ENCODE measurements at regions not wholly inside any gene's neighbourhood (a gene's known extent, or its start where the extent isn't known, plus 50 kb on each side); places are given as distances from the start of the nearest gene placed in this dataset.

DNA sequence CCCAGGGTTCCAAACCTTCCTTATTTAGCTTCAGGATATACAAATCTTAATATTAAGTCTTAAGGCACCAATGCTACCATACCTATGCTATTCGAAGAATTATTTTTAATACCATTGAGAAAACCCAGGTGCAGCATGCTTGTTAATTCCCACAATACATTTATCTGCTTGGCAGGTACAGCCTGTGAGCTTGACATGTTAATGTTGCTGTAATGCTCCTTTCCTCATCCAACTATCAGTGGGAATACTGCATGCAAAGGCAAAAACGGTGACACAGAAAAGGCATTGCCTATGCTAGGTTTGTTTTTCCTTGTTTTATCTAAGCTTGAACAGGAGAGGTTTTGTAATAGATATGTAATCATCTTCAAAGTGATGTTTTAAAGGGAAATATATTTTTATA, 135.7 kb upstream of the COX7C start:
- no peak overlapping the region for H2BK120ac ChIP-seq (ENCODE audit: low read depth, low read length)
- WGBS, 2 donors (ENCODE audit: extremely low coverage in 2 of 2, insufficient read length in 2 of 2, insufficient replicate concordance in 1 of 2), result no CpG with 5 or more reads among the region's 2 CpGs

DNA sequence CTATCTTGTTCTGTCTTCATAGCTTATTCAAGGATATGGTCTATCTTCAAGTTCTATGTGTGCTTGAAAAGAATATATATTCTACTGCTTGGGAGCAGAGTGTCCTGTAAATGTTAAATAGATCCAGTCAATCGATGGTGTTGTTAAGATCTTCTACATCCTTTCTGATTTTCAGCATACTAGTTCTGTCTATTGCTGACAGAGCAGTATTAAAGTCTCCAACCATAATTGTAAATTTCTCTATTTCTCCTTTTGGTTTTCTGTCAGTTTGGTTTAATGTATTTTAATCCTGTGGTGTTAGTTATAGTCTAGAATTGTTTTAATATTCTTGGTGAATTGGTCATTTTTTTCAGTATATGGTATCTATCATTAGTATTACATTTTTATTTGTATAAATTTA, 124.0 kb upstream of the COX7C start:
- Histone ChIP-seq H4K8ac (ENCODE audit: low read depth, low read length) (no peak overlapping the region), H3K27ac (replicated peaks; ENCODE audit: low read length) (no peak overlapping the region), H3K4ac (ENCODE audit: low read length) (no peak overlapping the region), H2AK5ac (ENCODE audit: low read depth, low read length) (no peak overlapping the region), H3K27me3 (ENCODE audit: control insufficient read depth in 3 of 3, insufficient read depth in 3 of 3, low read depth in 1 of 3, low read length in 3 of 3) (no peaks in the 10 kb centered on the region), H4K91ac (ENCODE audit: low read depth, low read length, poor library complexity) (no peak overlapping the region), H2BK5ac (ENCODE audit: low read length) (no peak overlapping the region), H2BK12ac (ENCODE audit: low read length) (no peak overlapping the region), H3K4me2 (ENCODE audit: insufficient read depth, low read length, poor library complexity, severe bottlenecking) (no peak overlapping the region), H3K18ac (ENCODE audit: low read length) (no peak overlapping the region), H3K79me1 (ENCODE audit: low read depth, low read length) (no peaks in the 10 kb centered on the region), H3K9me3 (replicated peaks in 1 of 2; ENCODE audit: control insufficient read depth in 2 of 2, insufficient read depth in 1 of 2, low read depth in 1 of 2, low read length in 2 of 2) (no peaks in the 10 kb centered on the region), H3K36me3 (replicated peaks in 1 of 2; ENCODE audit: control insufficient read depth in 2 of 2, insufficient read depth in 2 of 2, low read length in 2 of 2) (no peaks in the 10 kb centered on the region), H2BK15ac (ENCODE audit: low read length) (no peak overlapping the region), H3K4me3 (ENCODE audit: low read length in 2 of 2) (no peak overlapping the region), H2AFZ (ENCODE audit: low read length) (no peak overlapping the region), H3K14ac (ENCODE audit: low read length) (no peak overlapping the region), H3K9ac (ENCODE audit: low read depth, low read length, poor library complexity) (no peak overlapping the region), H3K4me1 (ENCODE audit: control insufficient read depth in 2 of 2, insufficient read depth in 1 of 2, low read depth in 1 of 2, low read length in 2 of 2) (no peaks in the 10 kb centered on the region), H3K23ac (ENCODE audit: low read depth, low read length, poor library complexity) (no peak overlapping the region), H2BK120ac (ENCODE audit: low read depth, low read length) (no peak overlapping the region)
- WGBS, 2 donors (ENCODE audit: extremely low coverage in 2 of 2, insufficient read length in 2 of 2, insufficient replicate concordance in 1 of 2), result no CpG with 5 or more reads among the region's 1 CpG
- DNase-seq (ENCODE audit: low spot score), result no peak

More for the DNA sequence above, 135.7 kb upstream of the COX7C start:
- Histone ChIP-seq H4K91ac (ENCODE audit: low read depth, low read length, poor library complexity) (no peak overlapping the region), H2BK5ac (ENCODE audit: low read length) (no peak overlapping the region), H3K36me3 (replicated peaks in 1 of 2; ENCODE audit: control insufficient read depth in 2 of 2, insufficient read depth in 2 of 2, low read length in 2 of 2) (no peaks in the 10 kb centered on the region), H2BK15ac (ENCODE audit: low read length) (no peak overlapping the region), H3K4ac (ENCODE audit: low read length) (no peak overlapping the region), H3K4me1 (ENCODE audit: control insufficient read depth in 2 of 2, insufficient read depth in 1 of 2, low read depth in 1 of 2, low read length in 2 of 2) (no peaks in the 10 kb centered on the region), H2AK5ac (ENCODE audit: low read depth, low read length) (no peak overlapping the region), H3K18ac (ENCODE audit: low read length) (no peak overlapping the region), H3K79me1 (ENCODE audit: low read depth, low read length) (no peaks in the 10 kb centered on the region), H3K9ac (ENCODE audit: low read depth, low read length, poor library complexity) (no peak overlapping the region), H3K9me3 (replicated peaks in 1 of 2; ENCODE audit: control insufficient read depth in 2 of 2, insufficient read depth in 1 of 2, low read depth in 1 of 2, low read length in 2 of 2) (no peaks in the 10 kb centered on the region), H3K23ac (ENCODE audit: low read depth, low read length, poor library complexity) (no peak overlapping the region), H3K14ac (ENCODE audit: low read length) (no peak overlapping the region), H4K8ac (ENCODE audit: low read depth, low read length) (no peak overlapping the region), H3K27ac (replicated peaks; ENCODE audit: low read length) (no peak overlapping the region), H2BK12ac (ENCODE audit: low read length) (no peak overlapping the region), H3K27me3 (ENCODE audit: control insufficient read depth in 3 of 3, insufficient read depth in 3 of 3, low read depth in 1 of 3, low read length in 3 of 3) (no peaks in the 10 kb centered on the region), H2AFZ (ENCODE audit: low read length) (no peak overlapping the region), H3K4me3 (ENCODE audit: low read length in 2 of 2) (no peak overlapping the region), H3K4me2 (ENCODE audit: insufficient read depth, low read length, poor library complexity, severe bottlenecking) (no peak overlapping the region)
- no peak for DNase-seq (ENCODE audit: low spot score)

DNA sequence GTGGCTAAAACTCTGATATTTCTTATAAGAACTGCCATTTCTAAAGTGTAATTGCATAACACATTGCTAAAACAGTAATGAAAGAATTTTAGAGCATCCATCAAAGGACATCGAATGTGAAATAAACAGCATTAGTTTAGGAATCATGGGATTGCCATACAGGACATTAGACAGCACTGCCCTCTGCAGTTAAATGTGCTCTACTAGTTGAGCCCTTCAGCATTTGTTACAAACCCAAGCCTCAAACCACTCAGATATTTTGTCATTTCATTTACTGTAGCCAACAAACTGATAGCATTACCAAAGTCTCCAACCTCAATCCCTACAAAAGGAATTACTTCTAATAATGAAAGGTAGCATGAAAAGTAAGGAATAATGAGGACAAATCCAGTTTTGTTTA, 116.8 kb upstream of the COX7C start:
- Histone ChIP-seq H3K36me3 (replicated peaks in 1 of 2; ENCODE audit: control insufficient read depth in 2 of 2, insufficient read depth in 2 of 2, low read length in 2 of 2) (no peaks in the 10 kb centered on the region), H3K18ac (ENCODE audit: low read length) (no peak overlapping the region), H3K27ac (replicated peaks; ENCODE audit: low read length) (no peak overlapping the region), H3K4me1 (ENCODE audit: control insufficient read depth in 2 of 2, insufficient read depth in 1 of 2, low read depth in 1 of 2, low read length in 2 of 2) (no peaks in the 10 kb centered on the region), H3K4ac (ENCODE audit: low read length) (no peak overlapping the region), H3K79me1 (ENCODE audit: low read depth, low read length) (peaks cover 1% of the 10 kb centered on the region), H3K27me3 (ENCODE audit: control insufficient read depth in 3 of 3, insufficient read depth in 3 of 3, low read depth in 1 of 3, low read length in 3 of 3) (no peaks in the 10 kb centered on the region), H4K91ac (ENCODE audit: low read depth, low read length, poor library complexity) (no peak overlapping the region), H2BK12ac (ENCODE audit: low read length) (no peak overlapping the region), H3K4me2 (ENCODE audit: insufficient read depth, low read length, poor library complexity, severe bottlenecking) (no peak overlapping the region), H3K14ac (ENCODE audit: low read length) (no peak overlapping the region), H2AFZ (ENCODE audit: low read length) (peak overlapping the region; percentile 27), H2AK5ac (ENCODE audit: low read depth, low read length) (no peak overlapping the region), H3K23ac (ENCODE audit: low read depth, low read length, poor library complexity) (no peak overlapping the region), H4K8ac (ENCODE audit: low read depth, low read length) (no peak overlapping the region), H2BK120ac (ENCODE audit: low read depth, low read length) (no peak overlapping the region), H3K9ac (ENCODE audit: low read depth, low read length, poor library complexity) (no peak overlapping the region), H2BK5ac (ENCODE audit: low read length) (no peak overlapping the region), H3K4me3 (ENCODE audit: low read length in 2 of 2) (no peak overlapping the region), H3K9me3 (replicated peaks in 1 of 2; ENCODE audit: control insufficient read depth in 2 of 2, insufficient read depth in 1 of 2, low read depth in 1 of 2, low read length in 2 of 2) (no peaks in the 10 kb centered on the region), H2BK15ac (ENCODE audit: low read length) (no peak overlapping the region)
- no CpG with 5 or more reads among the region's 1 CpG for WGBS, 2 donors (ENCODE audit: extremely low coverage in 2 of 2, insufficient read length in 2 of 2, insufficient replicate concordance in 1 of 2)
- no peak for DNase-seq (ENCODE audit: low spot score)

DNA sequence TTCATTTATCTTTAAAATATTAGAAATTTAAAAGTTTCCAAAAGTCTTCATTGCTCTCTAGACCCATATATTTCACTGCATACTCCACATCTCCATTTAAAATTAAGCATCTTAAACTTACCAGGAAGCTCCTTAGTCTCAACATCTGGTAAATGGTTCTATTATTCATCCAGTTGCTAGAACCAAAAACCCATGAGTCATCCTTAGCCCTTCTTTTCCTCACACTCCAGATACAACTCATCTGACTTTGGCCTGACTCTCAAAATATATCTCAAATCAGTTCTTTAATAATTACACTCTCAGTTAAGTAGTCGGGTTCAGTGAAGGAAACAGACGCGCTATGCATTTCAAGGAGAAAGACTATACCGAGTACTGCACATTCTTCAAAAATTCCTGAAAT, 110.2 kb upstream of the COX7C start:
- H3K27ac ChIP-seq (replicated peaks; ENCODE audit: low read length), result no peak overlapping the region
- no CpG with 5 or more reads among the region's 4 CpGs for WGBS, 2 donors (ENCODE audit: extremely low coverage in 2 of 2, insufficient read length in 2 of 2, insufficient replicate concordance in 1 of 2)
- H2BK12ac ChIP-seq (ENCODE audit: low read length), result no peak overlapping the region
- no peak overlapping the region for H3K18ac ChIP-seq (ENCODE audit: low read length)
- H3K9ac ChIP-seq (ENCODE audit: low read depth, low read length, poor library complexity), result no peak overlapping the region
- H2BK120ac ChIP-seq (ENCODE audit: low read depth, low read length), result no peak overlapping the region
- H3K9me3 ChIP-seq (replicated peaks in 1 of 2; ENCODE audit: control insufficient read depth in 2 of 2, insufficient read depth in 1 of 2, low read depth in 1 of 2, low read length in 2 of 2), result no peaks in the 10 kb centered on the region
- H3K4ac ChIP-seq (ENCODE audit: low read length), result no peak overlapping the region
- no peak overlapping the region for H3K4me3 ChIP-seq (ENCODE audit: low read length in 2 of 2)
- no peak overlapping the region for H3K14ac ChIP-seq (ENCODE audit: low read length)
- no peak overlapping the region for H3K23ac ChIP-seq (ENCODE audit: low read depth, low read length, poor library complexity)
- no peak overlapping the region for H2AFZ ChIP-seq (ENCODE audit: low read length)
- H2BK15ac ChIP-seq (ENCODE audit: low read length), result no peak overlapping the region
- no peaks in the 10 kb centered on the region for H3K27me3 ChIP-seq (ENCODE audit: control insufficient read depth in 3 of 3, insufficient read depth in 3 of 3, low read depth in 1 of 3, low read length in 3 of 3)
- no peaks in the 10 kb centered on the region for H3K4me1 ChIP-seq (ENCODE audit: control insufficient read depth in 2 of 2, insufficient read depth in 1 of 2, low read depth in 1 of 2, low read length in 2 of 2)
- no peak overlapping the region for H2AK5ac ChIP-seq (ENCODE audit: low read depth, low read length)
- DNase-seq (ENCODE audit: low spot score), result no peak
- no peaks in the 10 kb centered on the region for H3K79me1 ChIP-seq (ENCODE audit: low read depth, low read length)
- no peak overlapping the region for H2BK5ac ChIP-seq (ENCODE audit: low read length)
- H4K8ac ChIP-seq (ENCODE audit: low read depth, low read length), result no peak overlapping the region
- no peak overlapping the region for H4K91ac ChIP-seq (ENCODE audit: low read depth, low read length, poor library complexity)
- no peaks in the 10 kb centered on the region for H3K36me3 ChIP-seq (replicated peaks in 1 of 2; ENCODE audit: control insufficient read depth in 2 of 2, insufficient read depth in 2 of 2, low read length in 2 of 2)
- no peak overlapping the region for H3K4me2 ChIP-seq (ENCODE audit: insufficient read depth, low read length, poor library complexity, severe bottlenecking)

All from neuronal stem cell (in vitro differentiated cells).